ENCODE measurements at regions not wholly inside any gene's neighbourhood (a gene's known extent, or its start where the extent isn't known, plus 50 kb on each side); places are given as distances from the start of the nearest gene placed in this dataset.

- no peak overlapping the region for H3K27ac ChIP-seq (replicated peaks)
- intact Hi-C loops (cut with micrococcal nuclease): no loop called here
- no peaks in the 10 kb centered on the region for H3K4me1 ChIP-seq
- H3K4me3 ChIP-seq: no peak overlapping the region
- no peak for TF ChIP-seq CTCF (IDR thresholded peaks at IDR 0.05; ENCODE audit: borderline replicate concordance)
- H3K9me3 ChIP-seq (replicated peaks): peaks cover 21% of the 10 kb centered on the region
- H3K36me3 ChIP-seq: no peaks in the 10 kb centered on the region
- H3K27me3 ChIP-seq (ENCODE audit: low read depth): no peaks in the 10 kb centered on the region
- DNase-seq: no peak
Measured at GRCh38 chr5:19247302-19247701, 740.7 kb downstream of the CDH18 start.

- Histone ChIP-seq H3K9me3 (replicated peaks) (no peaks in the 10 kb centered on the region), H3K4me1 (no peaks in the 10 kb centered on the region), H3K27ac (replicated peaks) (no peak overlapping the region), H3K27me3 (ENCODE audit: low read depth) (no peaks in the 10 kb centered on the region), H3K4me3 (no peak overlapping the region), H3K36me3 (no peaks in the 10 kb centered on the region)
- DNase-seq: no peak
- intact Hi-C loops (cut with micrococcal nuclease): no loop called here
- TF ChIP-seq CTCF (IDR thresholded peaks at IDR 0.05; ENCODE audit: borderline replicate concordance): no peak
Measured at GRCh38 chr5:19256036-19256435, 732.0 kb downstream of the CDH18 start.

- H3K9me3 ChIP-seq (replicated peaks): no peaks in the 10 kb centered on the region
- no peaks in the 10 kb centered on the region for H3K27me3 ChIP-seq (ENCODE audit: low read depth)
- no peaks in the 10 kb centered on the region for H3K36me3 ChIP-seq
- H3K4me3 ChIP-seq: no peak overlapping the region
- H3K27ac ChIP-seq (replicated peaks): no peak overlapping the region
- no peak for TF ChIP-seq CTCF (IDR thresholded peaks at IDR 0.05; ENCODE audit: borderline replicate concordance)
- no peak for DNase-seq
- H3K4me1 ChIP-seq: no peaks in the 10 kb centered on the region
- intact Hi-C loops (cut with micrococcal nuclease): no loop called here
Measured at GRCh38 chr5:19258686-19259085, 729.3 kb downstream of the CDH18 start.

- no peak overlapping the region for H3K4me3 ChIP-seq
- H3K27ac ChIP-seq (replicated peaks): no peak overlapping the region
- TF ChIP-seq CTCF (IDR thresholded peaks at IDR 0.05; ENCODE audit: borderline replicate concordance): no peak
- H3K9me3 ChIP-seq (replicated peaks): no peaks in the 10 kb centered on the region
- no peak for DNase-seq
- no peaks in the 10 kb centered on the region for H3K4me1 ChIP-seq
- intact Hi-C loops (cut with micrococcal nuclease): no loop called here
- H3K27me3 ChIP-seq (ENCODE audit: low read depth): no peaks in the 10 kb centered on the region
- H3K36me3 ChIP-seq: no peaks in the 10 kb centered on the region
Measured at GRCh38 chr5:19261879-19262278, 726.1 kb downstream of the CDH18 start.

GRCh38 chr5:19264821-19265220 lies 723.2 kb downstream of the CDH18 start:
- TF ChIP-seq CTCF (IDR thresholded peaks at IDR 0.05; ENCODE audit: borderline replicate concordance): no peak
- Histone ChIP-seq H3K36me3 (no peaks in the 10 kb centered on the region), H3K27me3 (ENCODE audit: low read depth) (no peaks in the 10 kb centered on the region), H3K4me3 (no peak overlapping the region), H3K27ac (replicated peaks) (no peak overlapping the region), H3K4me1 (no peaks in the 10 kb centered on the region), H3K9me3 (replicated peaks) (no peaks in the 10 kb centered on the region)
- DNase-seq: no peak
- intact Hi-C loops (cut with micrococcal nuclease): no loop called here

- no peak for DNase-seq
- intact Hi-C loops (cut with micrococcal nuclease): no loop called here
- H3K4me1 ChIP-seq: no peaks in the 10 kb centered on the region
- H3K27ac ChIP-seq (replicated peaks): no peak overlapping the region
- H3K36me3 ChIP-seq: no peaks in the 10 kb centered on the region
- H3K27me3 ChIP-seq (ENCODE audit: low read depth): no peaks in the 10 kb centered on the region
- H3K9me3 ChIP-seq (replicated peaks): no peaks in the 10 kb centered on the region
- no peak for TF ChIP-seq CTCF (IDR thresholded peaks at IDR 0.05; ENCODE audit: borderline replicate concordance)
- no peak overlapping the region for H3K4me3 ChIP-seq
Measured at GRCh38 chr5:19266791-19267190, 721.2 kb downstream of the CDH18 start.

Data from left ventricle myocardium inferior (tissue), 1 donor.